ENCODE measurements at regions not wholly inside any gene's neighbourhood (a gene's known extent, or its start where the extent isn't known, plus 50 kb on each side); places are given as distances from the start of the nearest gene placed in this dataset.

DNA sequence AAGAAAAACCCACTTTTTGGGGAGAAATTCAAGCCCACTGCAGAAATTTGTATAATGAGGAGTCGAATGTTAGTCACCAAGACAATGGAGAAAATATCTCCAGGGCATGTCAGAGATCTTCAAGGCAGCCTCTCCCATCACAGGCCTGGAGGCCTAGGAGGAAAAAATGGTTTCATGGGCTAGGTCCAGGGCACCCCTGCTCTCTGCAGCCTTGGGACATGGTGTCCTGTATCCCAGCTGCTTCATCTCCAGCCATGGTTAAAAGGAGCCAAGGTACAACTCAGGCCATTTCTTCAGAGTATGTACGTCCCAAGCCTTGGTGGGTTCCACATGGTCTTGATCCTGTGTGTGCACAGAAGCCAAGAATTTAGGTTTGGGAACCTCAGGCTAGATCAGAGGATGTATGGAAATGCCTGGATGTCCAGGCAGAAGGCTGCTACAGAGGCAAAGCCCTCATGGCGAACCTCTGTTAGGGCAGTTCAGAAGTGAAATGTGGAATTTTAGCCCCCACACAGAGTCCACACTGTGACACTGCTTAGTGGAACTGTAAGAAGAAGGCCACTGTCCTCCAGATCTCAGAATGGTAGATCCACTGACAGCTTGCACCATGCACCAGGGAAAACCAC, 561.4 kb downstream of the ISL1 start:
- no peak for ATAC-seq
- Mint-ChIP-seq H3K9me3 (ENCODE audit: low read depth) (peaks cover 13% of the 10 kb centered on the region), H3K27me3 (no peaks in the 10 kb centered on the region), H3K27ac (no peak overlapping the region), H3K4me1 (no peaks in the 10 kb centered on the region), H3K4me3 (no peak overlapping the region), H3K36me3 (ENCODE audit: low read depth) (no peaks in the 10 kb centered on the region)
- ChIA-PET POLR2A (no interaction called here), CTCF (no interaction called here)
- no peak for DNase-seq
- intact Hi-C loops (cut with DNase I, micrococcal nuclease), result no loop called here

DNA sequence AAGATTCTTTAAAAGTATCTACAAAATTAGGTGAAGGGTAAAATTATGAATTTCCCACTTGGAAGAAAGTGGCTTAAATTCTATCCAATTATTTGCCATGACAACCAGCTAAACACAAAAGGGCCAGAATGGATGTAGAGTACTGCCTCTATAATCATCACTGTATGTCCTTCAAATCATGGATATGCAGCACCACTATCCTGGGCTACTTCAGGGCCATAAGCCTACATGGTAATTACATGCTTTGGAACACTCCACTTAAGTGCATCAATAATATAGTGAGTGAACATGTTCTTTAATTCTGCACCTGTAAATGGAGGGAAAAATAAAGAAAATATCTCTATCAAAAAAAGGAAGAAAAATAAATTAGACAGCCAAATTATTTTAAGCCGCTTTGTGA, 575.2 kb downstream of the ISL1 start:
- no peaks in the 10 kb centered on the region for H3K36me3 Mint-ChIP-seq (ENCODE audit: low read depth)
- no peak for DNase-seq

DNA sequence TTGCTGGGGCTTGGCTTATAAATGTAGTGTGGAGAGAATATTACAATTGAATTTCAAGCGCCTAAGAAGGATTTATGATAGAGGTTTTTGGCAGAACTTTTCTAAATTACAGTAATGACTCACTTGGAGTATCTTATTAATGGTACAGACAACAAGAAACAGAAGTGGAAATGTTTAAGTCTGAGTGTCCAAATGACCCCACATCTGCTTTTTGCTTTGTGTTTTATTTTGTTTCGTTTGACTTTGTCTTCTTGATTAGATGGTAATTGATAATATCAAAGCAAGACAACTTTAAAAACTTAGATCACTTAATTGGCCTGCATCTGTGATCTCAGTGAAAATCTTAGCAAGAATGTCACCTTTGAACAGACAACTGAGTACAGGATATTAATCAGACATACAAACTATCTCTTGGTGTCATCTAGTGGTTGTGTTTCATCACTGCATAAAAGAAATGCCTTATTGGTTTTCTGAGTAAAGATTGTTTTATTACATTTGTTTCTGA, 577.4 kb downstream of the ISL1 start:
- Mint-ChIP-seq H3K4me3 (no peak overlapping the region), H3K27me3 (no peaks in the 10 kb centered on the region), H3K36me3 (ENCODE audit: low read depth) (no peaks in the 10 kb centered on the region), H3K27ac (no peak overlapping the region), H3K4me1 (no peaks in the 10 kb centered on the region), H3K9me3 (ENCODE audit: low read depth) (peaks cover 1% of the 10 kb centered on the region)
- ATAC-seq, result no peak
- no peak for DNase-seq
- POLR2A ChIA-PET, result no interaction called here
- CTCF ChIA-PET, result no interaction called here
- intact Hi-C loops (cut with DNase I, micrococcal nuclease), result loop anchor here in 1 of 2 experiments (5.0 kb wide), 1 partner anchor 993 kb away; no protein-coding TSS in a partner anchor

More for the DNA sequence above, 575.2 kb downstream of the ISL1 start:
- Mint-ChIP-seq H3K4me3 (no peak overlapping the region), H3K27me3 (no peaks in the 10 kb centered on the region), H3K27ac (no peak overlapping the region), H3K9me3 (ENCODE audit: low read depth) (peaks cover 1% of the 10 kb centered on the region), H3K4me1 (no peaks in the 10 kb centered on the region)
- intact Hi-C loops (cut with DNase I, micrococcal nuclease), result no loop called here
- POLR2A ChIA-PET, result no interaction called here
- ATAC-seq, result no peak
- CTCF ChIA-PET, result no interaction called here

DNA sequence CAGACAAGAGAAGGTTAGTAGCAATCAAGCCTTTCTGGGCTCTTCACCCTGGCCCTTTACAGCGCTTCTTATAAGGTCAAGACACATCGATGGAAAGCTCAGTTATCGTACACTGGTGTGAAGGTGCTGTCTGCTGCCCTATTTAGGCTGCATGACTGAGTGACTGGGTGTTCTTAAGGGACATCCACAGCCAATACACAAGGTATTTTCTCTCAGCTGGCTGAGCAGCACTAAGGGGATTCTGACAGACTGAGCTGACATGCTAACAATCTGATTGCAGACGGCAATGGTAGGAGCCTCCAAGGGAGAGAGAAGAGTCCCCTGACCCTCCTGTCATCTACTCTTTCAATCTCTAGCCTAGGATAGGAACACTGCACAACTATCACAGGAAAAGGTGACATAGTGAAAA, 577.9 kb downstream of the ISL1 start:
- H3K4me1 Mint-ChIP-seq, result no peaks in the 10 kb centered on the region
- DNase-seq (no peak), ATAC-seq (no peak)
- H3K9me3 Mint-ChIP-seq (ENCODE audit: low read depth), result no peaks in the 10 kb centered on the region
- POLR2A ChIA-PET, result no interaction called here
- no peaks in the 10 kb centered on the region for H3K27me3 Mint-ChIP-seq
- intact Hi-C loops (cut with DNase I, micrococcal nuclease), result loop anchor here in 1 of 2 experiments (5.0 kb wide), 1 partner anchor 994 kb away; no protein-coding TSS in a partner anchor
- no peak overlapping the region for H3K4me3 Mint-ChIP-seq
- CTCF ChIA-PET, result no interaction called here
- no peak overlapping the region for H3K27ac Mint-ChIP-seq
- H3K36me3 Mint-ChIP-seq (ENCODE audit: low read depth), result no peaks in the 10 kb centered on the region

DNA sequence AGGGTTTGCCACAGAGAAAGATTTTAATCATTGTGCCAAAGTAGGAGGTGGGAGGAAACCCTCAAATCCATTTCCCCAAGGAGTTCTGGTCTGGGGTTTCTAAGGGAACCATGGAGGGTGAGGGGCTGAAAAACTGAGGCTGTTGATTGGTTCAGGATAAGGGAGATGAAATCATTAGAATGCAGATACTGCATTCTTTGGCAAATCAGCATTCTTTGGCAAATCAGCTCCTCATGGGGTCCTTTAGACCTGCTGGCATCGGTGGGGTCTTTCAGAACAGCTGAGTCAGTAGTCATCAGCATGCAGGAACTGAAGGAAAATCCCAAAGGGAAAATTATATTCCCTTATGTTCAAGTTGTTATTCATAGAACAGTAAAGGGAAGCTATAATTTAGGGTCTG, 585.5 kb downstream of the ISL1 start:
- H3K27me3 Mint-ChIP-seq, result no peaks in the 10 kb centered on the region
- ChIA-PET CTCF (no interaction called here), POLR2A (no interaction called here)
- intact Hi-C loops (cut with DNase I, micrococcal nuclease), result no loop called here
- H3K36me3 Mint-ChIP-seq (ENCODE audit: low read depth), result no peaks in the 10 kb centered on the region
- H3K4me3 Mint-ChIP-seq, result no peak overlapping the region
- ATAC-seq (no peak), DNase-seq (no peak)
- H3K9me3 Mint-ChIP-seq (ENCODE audit: low read depth), result peaks cover 3% of the 10 kb centered on the region
- H3K27ac Mint-ChIP-seq, result no peak overlapping the region
- no peaks in the 10 kb centered on the region for H3K4me1 Mint-ChIP-seq

DNA sequence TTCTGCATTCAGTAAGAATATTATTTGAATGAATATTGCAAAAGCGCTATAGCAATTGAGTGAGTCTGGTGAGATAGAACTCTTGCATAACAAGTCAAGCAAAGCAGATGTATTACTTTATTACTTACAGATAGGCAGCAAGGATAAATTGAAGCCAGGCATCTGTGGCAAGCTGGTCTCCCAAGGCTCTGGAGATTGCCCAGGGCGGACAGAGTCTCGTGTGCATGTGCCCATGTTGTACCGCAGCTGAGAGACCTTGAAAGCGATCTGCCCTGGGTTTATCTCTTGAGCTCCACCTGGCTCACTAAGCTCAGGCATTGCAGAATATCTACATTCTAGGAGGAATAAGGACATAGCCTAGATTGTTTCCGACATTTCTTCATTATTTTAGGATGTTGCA, 591.6 kb downstream of the ISL1 start:
- Mint-ChIP-seq H3K9me3 (ENCODE audit: low read depth) (peaks cover 3% of the 10 kb centered on the region), H3K36me3 (ENCODE audit: low read depth) (no peaks in the 10 kb centered on the region), H3K27ac (no peak overlapping the region), H3K27me3 (no peaks in the 10 kb centered on the region), H3K4me1 (no peaks in the 10 kb centered on the region), H3K4me3 (no peak overlapping the region)
- POLR2A ChIA-PET, result no interaction called here
- ATAC-seq (no peak), DNase-seq (no peak)
- CTCF ChIA-PET, result no interaction called here
- intact Hi-C loops (cut with DNase I, micrococcal nuclease), result no loop called here

DNA sequence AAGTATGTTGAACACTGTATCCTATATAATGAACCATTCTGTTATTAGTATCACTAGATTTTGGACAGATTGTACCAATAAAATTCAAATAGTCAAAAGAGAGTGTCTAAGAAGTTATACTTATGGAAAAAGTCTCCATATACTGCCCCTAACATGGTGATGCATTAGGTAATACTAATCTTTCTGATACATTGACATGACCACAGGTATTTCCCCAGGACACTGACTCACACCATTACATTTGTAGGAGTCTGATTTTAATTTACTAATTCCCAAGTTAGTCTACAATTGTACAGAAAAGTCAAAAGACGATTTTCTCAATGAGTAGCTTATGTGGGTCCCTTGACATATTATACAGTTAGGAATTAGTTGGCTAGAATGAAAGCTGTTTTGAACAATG, 593.8 kb downstream of the ISL1 start:
- ATAC-seq (no peak), DNase-seq (no peak)
- no peaks in the 10 kb centered on the region for H3K36me3 Mint-ChIP-seq (ENCODE audit: low read depth)
- no peaks in the 10 kb centered on the region for H3K9me3 Mint-ChIP-seq (ENCODE audit: low read depth)
- no peak overlapping the region for H3K4me3 Mint-ChIP-seq
- H3K27ac Mint-ChIP-seq, result no peak overlapping the region
- ChIA-PET POLR2A (no interaction called here), CTCF (no interaction called here)
- H3K27me3 Mint-ChIP-seq, result no peaks in the 10 kb centered on the region
- intact Hi-C loops (cut with DNase I, micrococcal nuclease), result no loop called here
- H3K4me1 Mint-ChIP-seq, result no peaks in the 10 kb centered on the region

DNA sequence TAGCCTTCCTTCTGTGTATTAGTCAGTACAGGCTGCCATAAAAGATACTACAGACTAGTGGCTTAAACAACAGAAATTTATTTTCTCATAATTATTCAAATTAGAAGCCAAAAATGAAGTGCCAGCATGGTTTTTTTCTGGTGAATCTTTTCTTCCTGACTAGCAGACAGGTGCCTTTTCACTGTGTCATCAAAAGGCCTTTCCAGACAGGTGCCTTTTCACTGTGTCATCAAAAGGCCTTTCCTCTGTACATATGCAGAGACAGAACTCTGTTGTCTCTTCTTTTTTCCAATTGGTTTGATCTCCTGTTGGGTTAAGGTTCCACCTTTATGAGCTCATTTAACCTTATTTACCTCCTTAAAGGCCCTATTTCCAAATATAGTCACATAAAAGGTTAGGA, 599.9 kb downstream of the ISL1 start:
- no peaks in the 10 kb centered on the region for H3K27me3 Mint-ChIP-seq
- intact Hi-C loops (cut with DNase I, micrococcal nuclease), result no loop called here
- H3K36me3 Mint-ChIP-seq (ENCODE audit: low read depth), result no peaks in the 10 kb centered on the region
- H3K4me3 Mint-ChIP-seq, result no peak overlapping the region
- no peak for ATAC-seq
- POLR2A ChIA-PET, result no interaction called here
- CTCF ChIA-PET, result no interaction called here
- no peak overlapping the region for H3K27ac Mint-ChIP-seq
- DNase-seq, result no peak
- H3K9me3 Mint-ChIP-seq (ENCODE audit: low read depth), result no peaks in the 10 kb centered on the region
- no peaks in the 10 kb centered on the region for H3K4me1 Mint-ChIP-seq

DNA sequence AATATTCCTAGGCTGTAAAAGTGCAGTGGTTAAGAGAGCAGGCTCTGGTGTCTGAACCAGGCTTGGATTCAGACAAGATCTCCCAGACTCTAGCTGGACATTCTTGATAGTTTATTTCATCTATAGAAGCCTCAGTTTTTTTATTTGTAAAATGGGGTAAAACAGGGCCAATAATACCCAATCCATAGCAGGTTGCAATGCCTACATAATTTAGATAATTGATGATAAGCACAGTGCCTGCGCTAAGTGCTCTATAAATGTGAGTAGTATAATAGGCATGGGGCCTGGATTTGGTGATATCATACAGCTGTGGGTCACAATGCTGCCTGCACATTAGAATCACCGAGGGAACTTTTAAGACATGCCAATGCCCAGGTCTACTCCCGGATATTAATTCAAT, 603.5 kb downstream of the ISL1 start:
- POLR2A ChIA-PET, result no interaction called here
- Mint-ChIP-seq H3K36me3 (ENCODE audit: low read depth) (no peaks in the 10 kb centered on the region), H3K27me3 (no peaks in the 10 kb centered on the region), H3K4me3 (no peak overlapping the region), H3K9me3 (ENCODE audit: low read depth) (peaks cover 1% of the 10 kb centered on the region), H3K27ac (no peak overlapping the region), H3K4me1 (no peaks in the 10 kb centered on the region)
- DNase-seq (no peak), ATAC-seq (no peak)
- intact Hi-C loops (cut with DNase I, micrococcal nuclease), result no loop called here
- CTCF ChIA-PET, result no interaction called here

DNA sequence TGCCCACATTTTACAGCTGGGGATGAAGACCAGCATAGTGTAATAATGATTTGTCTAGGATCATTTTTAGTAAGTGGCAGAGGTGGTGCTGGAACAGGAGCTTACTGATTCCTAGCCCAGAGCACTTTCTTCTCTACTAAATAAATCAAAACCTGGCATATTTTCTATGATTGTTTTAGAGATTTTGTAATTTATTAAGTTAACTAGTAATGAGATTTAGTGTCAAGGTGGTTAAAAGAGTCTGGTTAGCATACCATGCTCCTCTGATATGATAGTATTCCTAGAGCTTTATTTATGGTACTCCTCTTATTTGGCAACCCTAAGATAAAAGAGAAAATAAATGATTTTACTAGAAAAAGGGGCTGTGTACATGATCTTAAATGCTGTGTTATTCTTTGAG, 604.0 kb downstream of the ISL1 start:
- DNase-seq (no peak), ATAC-seq (no peak)
- Mint-ChIP-seq H3K27ac (no peak overlapping the region), H3K4me3 (no peak overlapping the region), H3K36me3 (ENCODE audit: low read depth) (no peaks in the 10 kb centered on the region), H3K27me3 (no peaks in the 10 kb centered on the region), H3K9me3 (ENCODE audit: low read depth) (peaks cover 1% of the 10 kb centered on the region), H3K4me1 (no peaks in the 10 kb centered on the region)
- ChIA-PET POLR2A (no interaction called here), CTCF (no interaction called here)
- intact Hi-C loops (cut with DNase I, micrococcal nuclease), result no loop called here

DNA sequence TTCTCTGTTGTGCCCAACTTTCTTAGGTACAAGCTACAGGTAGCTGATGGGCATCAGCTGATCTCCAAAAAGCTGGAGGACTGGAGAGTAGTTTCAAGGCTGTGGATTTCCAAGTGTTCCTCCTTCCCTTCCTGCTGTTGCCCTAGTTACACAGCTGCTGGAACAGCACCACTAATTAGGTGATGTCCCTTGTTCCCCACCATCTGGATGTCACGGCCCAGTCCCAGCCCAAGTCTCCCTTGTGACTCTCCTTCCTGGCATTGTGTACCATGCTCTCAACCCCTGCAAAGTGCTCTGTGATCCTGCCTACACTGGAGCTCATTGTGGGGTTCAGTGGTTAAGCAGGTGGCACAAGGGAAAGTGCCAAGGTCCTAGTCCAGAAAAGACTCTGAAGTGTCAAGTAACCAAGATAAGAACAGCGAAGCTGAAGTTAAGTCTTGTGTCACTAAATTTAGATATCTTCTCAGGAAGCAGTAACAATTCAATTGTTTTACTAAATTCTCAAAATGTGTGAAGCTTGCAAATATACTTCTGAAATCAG, 604.5 kb downstream of the ISL1 start:
- ChIA-PET POLR2A (no interaction called here), CTCF (no interaction called here)

DNA sequence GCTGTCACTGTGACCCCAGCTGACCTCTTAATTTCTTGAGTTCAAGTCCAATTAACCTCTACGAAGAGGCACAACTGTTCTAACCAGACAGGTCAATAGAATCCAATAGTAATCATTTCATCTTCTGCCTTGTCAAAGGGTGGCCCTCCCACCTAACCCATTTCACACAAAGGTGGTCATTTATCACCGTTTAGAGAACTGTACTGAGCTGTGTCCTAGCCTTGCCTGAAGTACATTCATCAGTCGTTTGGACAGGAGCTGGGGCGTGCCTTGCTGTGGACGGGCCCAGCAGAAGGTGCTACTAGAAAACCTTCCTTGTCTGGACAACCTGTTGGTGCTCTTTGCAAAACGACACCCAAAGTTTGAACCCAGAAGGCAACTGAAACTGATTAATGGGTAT, 605.4 kb downstream of the ISL1 start:
- intact Hi-C loops (cut with DNase I, micrococcal nuclease), result no loop called here
- no peaks in the 10 kb centered on the region for H3K27me3 Mint-ChIP-seq
- no peak overlapping the region for H3K4me3 Mint-ChIP-seq
- ATAC-seq (no peak), DNase-seq (no peak)
- POLR2A ChIA-PET, result no interaction called here
- no peak overlapping the region for H3K27ac Mint-ChIP-seq
- CTCF ChIA-PET, result no interaction called here
- H3K9me3 Mint-ChIP-seq (ENCODE audit: low read depth), result peaks cover 1% of the 10 kb centered on the region
- no peaks in the 10 kb centered on the region for H3K4me1 Mint-ChIP-seq
- no peaks in the 10 kb centered on the region for H3K36me3 Mint-ChIP-seq (ENCODE audit: low read depth)

More for the DNA sequence above, 604.5 kb downstream of the ISL1 start:
- no peaks in the 10 kb centered on the region for H3K4me1 Mint-ChIP-seq
- H3K27ac Mint-ChIP-seq, result no peak overlapping the region
- H3K27me3 Mint-ChIP-seq, result no peaks in the 10 kb centered on the region
- no peak overlapping the region for H3K4me3 Mint-ChIP-seq
- H3K36me3 Mint-ChIP-seq (ENCODE audit: low read depth), result no peaks in the 10 kb centered on the region
- H3K9me3 Mint-ChIP-seq (ENCODE audit: low read depth), result peaks cover 1% of the 10 kb centered on the region
- intact Hi-C loops (cut with DNase I, micrococcal nuclease), result no loop called here
- DNase-seq, result no peak
- ATAC-seq, result no peak

DNA sequence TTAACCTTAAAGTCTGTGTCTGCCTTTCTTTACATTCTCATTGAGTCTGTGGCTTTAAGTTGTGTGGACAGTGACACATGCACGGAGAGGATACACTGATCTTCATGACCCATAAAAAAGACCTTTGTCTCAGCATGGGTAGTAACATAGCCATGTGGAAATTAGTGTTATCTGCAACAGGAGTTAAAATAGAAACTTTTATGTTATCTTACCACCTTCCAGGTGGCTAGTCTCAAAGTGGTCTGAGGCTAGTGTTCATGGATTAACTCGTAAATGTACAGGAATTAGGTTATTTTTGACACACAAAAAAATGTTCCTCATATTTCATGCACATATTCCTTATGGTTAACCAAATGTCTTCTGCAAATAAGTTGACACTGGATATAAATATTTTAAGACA, 607.0 kb downstream of the ISL1 start:
- intact Hi-C loops (cut with DNase I, micrococcal nuclease), result no loop called here
- ChIA-PET POLR2A (no interaction called here), CTCF (no interaction called here)
- no peak for ATAC-seq
- peaks cover 1% of the 10 kb centered on the region for H3K9me3 Mint-ChIP-seq (ENCODE audit: low read depth)
- no peaks in the 10 kb centered on the region for H3K4me1 Mint-ChIP-seq
- no peak overlapping the region for H3K4me3 Mint-ChIP-seq
- H3K36me3 Mint-ChIP-seq (ENCODE audit: low read depth), result no peaks in the 10 kb centered on the region
- H3K27me3 Mint-ChIP-seq, result no peaks in the 10 kb centered on the region
- no peak overlapping the region for H3K27ac Mint-ChIP-seq
- DNase-seq, result no peak

Measured in activated CD4-positive, alpha-beta T cell treated with anti-CD3 and anti-CD28 coated beads for 36 hours (primary cell).